ENCODE measurements at regions not wholly inside any gene's neighbourhood (a gene's known extent, or its start where the extent isn't known, plus 50 kb on each side); places are given as distances from the start of the nearest gene placed in this dataset.

DNA sequence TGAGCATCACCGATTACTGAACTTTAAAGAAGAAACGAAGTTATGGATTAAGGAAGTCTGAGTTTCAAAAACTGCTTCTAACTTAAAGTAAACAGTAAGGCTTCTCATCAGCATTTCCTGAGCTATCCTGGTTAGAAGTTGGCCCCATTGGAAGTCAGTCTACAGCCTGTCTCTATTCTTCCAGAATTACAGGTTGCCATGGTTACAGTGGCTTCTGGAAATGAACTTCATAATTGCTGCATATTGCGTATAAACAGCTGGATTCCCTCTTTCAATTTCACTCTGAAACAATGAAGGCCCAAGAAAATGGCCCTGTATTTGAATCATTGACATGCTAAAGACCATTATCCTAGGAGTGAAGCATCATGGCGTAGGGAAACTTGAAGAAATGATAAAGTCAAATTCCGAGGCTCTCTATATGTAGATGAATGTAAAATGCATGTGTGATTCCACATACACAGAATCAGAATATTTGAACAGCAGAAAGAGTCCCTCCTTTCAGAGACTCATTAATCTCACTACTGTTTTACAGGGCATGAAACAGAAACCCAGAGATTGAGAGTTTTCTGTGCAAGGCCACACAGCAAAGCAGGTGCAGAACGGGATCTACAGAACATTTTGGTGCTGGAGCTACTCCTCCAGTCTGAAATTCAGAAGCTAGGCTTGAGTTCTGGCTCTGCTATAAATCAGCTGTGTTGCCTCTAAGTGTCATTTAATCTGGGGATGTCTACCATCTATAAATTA is 856.4 kb upstream of the CELF4 start:
- Histone ChIP-seq H3K4ac (replicated peaks; ENCODE audit: insufficient read length, low read depth, low read length) (no peak overlapping the region), H2BK20ac (ENCODE audit: low read length) (no peak overlapping the region), H3K79me1 (ENCODE audit: low read depth, low read length) (no peaks in the 10 kb centered on the region), H3K4me1 (replicated peaks in 1 of 4; ENCODE audit: control insufficient read depth in 3 of 4, insufficient read depth in 4 of 4, low read length in 3 of 4) (peaks cover 0 to 5% (median 2%) of the 10 kb centered on the region in 4 experiments; a peak in 3 of 7 replicates), H3K27ac (ENCODE audit: low read depth, low read length) (no peak overlapping the region), H3K56ac (replicated peaks; ENCODE audit: insufficient read length, low read depth, low read length) (no peak overlapping the region), H3K23me2 (ENCODE audit: low read depth, low read length) (no peaks in the 10 kb centered on the region), H2BK5ac (ENCODE audit: low read depth, low read length) (no peak overlapping the region), H3K9me3 (ENCODE audit: insufficient read depth in 2 of 2, low read depth in 1 of 2, low read length in 1 of 2) (no peaks in the 10 kb centered on the region), H3K27me3 (replicated peaks in 1 of 4; ENCODE audit: control insufficient read depth in 3 of 4, extremely low read depth in 1 of 4, insufficient read depth in 3 of 4, low read length in 3 of 4) (no peaks in the 10 kb centered on the region), H2BK15ac (ENCODE audit: low read length) (no peak overlapping the region), H4K20me1 (replicated peaks in 1 of 2; ENCODE audit: control insufficient read depth in 1 of 2, insufficient read depth in 2 of 2, low read length in 2 of 2) (no peaks in the 10 kb centered on the region), H3K79me2 (ENCODE audit: control insufficient read depth in 1 of 2, insufficient read depth in 2 of 2, low read length in 2 of 2) (no peaks in the 10 kb centered on the region), H3K4me3 (ENCODE audit: extremely low read depth in 1 of 4, insufficient read depth in 2 of 4, low read depth in 3 of 4, low read length in 4 of 4) (no peak overlapping the region), H3K36me3 (ENCODE audit: control insufficient read depth in 2 of 4, insufficient read depth in 4 of 4, low read length in 3 of 4) (no peaks in the 10 kb centered on the region), H4K8ac (ENCODE audit: extremely low read depth, insufficient read depth, low read length) (no peak overlapping the region), H4K91ac (replicated peaks; ENCODE audit: insufficient read length, low read length) (no peak overlapping the region), H3K14ac (ENCODE audit: insufficient read length) (no peak overlapping the region), H2AFZ (ENCODE audit: low read length) (no peak overlapping the region), H2BK12ac (ENCODE audit: low read depth, low read length) (no peak overlapping the region), H2AK5ac (ENCODE audit: low read depth, low read length) (no peak overlapping the region), H3K9ac (replicated peaks in 1 of 4; ENCODE audit: extremely low read depth in 1 of 4, low read depth in 3 of 4, low read length in 3 of 4) (no peak overlapping the region), H3K18ac (ENCODE audit: extremely low read depth, low read length) (no peak overlapping the region), H3K4me2 (ENCODE audit: insufficient read depth in 1 of 2, low read depth in 2 of 2, low read length in 2 of 2) (no peak overlapping the region), H2BK120ac (replicated peaks; ENCODE audit: low read depth, low read length) (no peak overlapping the region), H4K5ac (ENCODE audit: insufficient read length, low read depth, low read length) (no peak overlapping the region), H3K23ac (ENCODE audit: insufficient read length) (no peak overlapping the region)
- DNase-seq (ENCODE audit: low read depth in 1 of 2, low spot score in 2 of 2) (no peak), FAIRE-seq (no peak)
- ChIA-PET CTCF (ENCODE audit: partially characterized antibody) (interaction anchor here (1.7 kb wide), 1 partner anchor 644 kb away, joined by 6 read pairs; no protein-coding TSS in a partner anchor), POLR2A (ENCODE audit: partially characterized antibody) (no interaction called here)
- WGBS, 2 experiments (ENCODE audit: extremely low coverage in 1 of 2, insufficient coverage in 1 of 2, insufficient read length in 1 of 2, insufficient replicate concordance in 2 of 2, low coverage in 1 of 2, low lambda C conversion rate in 2 of 2, missing lambda C conversion rate in 1 of 2): 92% methylated on average over 6 of the region's 6 CpGs; no CpG with 5 or more reads in 1 of the 2 experiments
- TF ChIP-seq KDM1A (IDR thresholded peaks at IDR 0.05; ENCODE audit: borderline replicate concordance, low read length) (no peak), RFX5 (IDR thresholded peaks at IDR 0.05; ENCODE audit: borderline replicate concordance, low read depth, low read length) (no peak), TEAD4 (IDR thresholded peaks at IDR 0.05; ENCODE audit: low read depth, low read length) (no peak), PHF8 (conservative IDR thresholded peaks at IDR 0.05; ENCODE audit: low read depth, low read length) (no peak), ATF2 (IDR thresholded peaks at IDR 0.05; ENCODE audit: low read length) (no peak), ZNF274 (IDR thresholded peaks at IDR 0.05; ENCODE audit: borderline replicate concordance, extremely low read depth, low read length) (no peak), MAFK (IDR thresholded peaks at IDR 0.05; ENCODE audit: low read depth, low read length) (no peak), CBX5 (IDR thresholded peaks at IDR 0.05; ENCODE audit: low read depth, low read length) (no peak), POLR2A (IDR thresholded peaks at IDR 0.05; ENCODE audit: control extremely low read depth in 1 of 2, low read depth in 2 of 2, low read length in 2 of 2) (no peak), RAD21 (IDR thresholded peaks at IDR 0.05 in 1 of 2, conservative IDR thresholded peaks at IDR 0.05 in 1 of 2; ENCODE audit: low read depth in 2 of 2, low read length in 2 of 2) (no peak), CREB1 (IDR thresholded peaks at IDR 0.05) (no peak), SAP30 (IDR thresholded peaks at IDR 0.05; ENCODE audit: insufficient read depth, insufficient replicate concordance, low read length) (no peak)

All from H1 (cell line).